ENCODE measurements at regions not wholly inside any gene's neighbourhood (a gene's known extent, or its start where the extent isn't known, plus 50 kb on each side); places are given as distances from the start of the nearest gene placed in this dataset.

- H4K20me1 ChIP-seq (ENCODE audit: insufficient read depth, low read length): no peaks in the 10 kb centered on the region
- H3K9me2 ChIP-seq (ENCODE audit: low read depth, low read length): no peaks in the 10 kb centered on the region
- H3K4me3 ChIP-seq (ENCODE audit: low read depth, low read length, poor library complexity, severe bottlenecking): no peak overlapping the region
- H3K4me2 ChIP-seq (ENCODE audit: low read length): no peak overlapping the region
- H3K27ac ChIP-seq (ENCODE audit: low read depth, low read length, poor library complexity, severe bottlenecking): no peak overlapping the region
- TF ChIP-seq EZH2 (IDR thresholded peaks at IDR 0.05; ENCODE audit: borderline replicate concordance, low read length): no peak
- no peak for TF ChIP-seq CTCF (IDR thresholded peaks at IDR 0.05; ENCODE audit: low read length)
- H3K36me3 ChIP-seq (ENCODE audit: insufficient read depth, low read length): no peaks in the 10 kb centered on the region
- no peaks in the 10 kb centered on the region for H3K27me3 ChIP-seq (ENCODE audit: insufficient read depth, low read length)
- H3K4me1 ChIP-seq (ENCODE audit: insufficient read depth, low read length, severe bottlenecking): no peaks in the 10 kb centered on the region
- no peak overlapping the region for H3K9ac ChIP-seq (ENCODE audit: low read length)
- H2AFZ ChIP-seq (ENCODE audit: low read length): no peak overlapping the region
- H3K9me3 ChIP-seq (ENCODE audit: low read length): no peaks in the 10 kb centered on the region
- H3F3A ChIP-seq (ENCODE audit: insufficient read depth, low read length): no peaks in the 10 kb centered on the region
- no peaks in the 10 kb centered on the region for H3K79me2 ChIP-seq (ENCODE audit: insufficient read depth, low read length)
Observed at GRCh38 chrY:14222014-14222413, 166.0 kb downstream of the VCY1B start.

GRCh38 chrY:14231703-14232102 lies 175.7 kb downstream of the VCY1B start:
- Histone ChIP-seq H3K4me2 (ENCODE audit: low read length) (no peak overlapping the region), H2AFZ (ENCODE audit: low read length) (no peak overlapping the region), H3K4me1 (ENCODE audit: insufficient read depth, low read length, severe bottlenecking) (no peaks in the 10 kb centered on the region), H3K27me3 (ENCODE audit: insufficient read depth, low read length) (no peaks in the 10 kb centered on the region), H3K9me2 (ENCODE audit: low read depth, low read length) (no peaks in the 10 kb centered on the region), H3K27ac (ENCODE audit: low read depth, low read length, poor library complexity, severe bottlenecking) (no peak overlapping the region), H3F3A (ENCODE audit: insufficient read depth, low read length) (no peaks in the 10 kb centered on the region), H3K4me3 (ENCODE audit: low read depth, low read length, poor library complexity, severe bottlenecking) (no peak overlapping the region), H3K9ac (ENCODE audit: low read length) (no peak overlapping the region), H3K79me2 (ENCODE audit: insufficient read depth, low read length) (no peaks in the 10 kb centered on the region), H3K9me3 (ENCODE audit: low read length) (no peaks in the 10 kb centered on the region), H3K36me3 (ENCODE audit: insufficient read depth, low read length) (no peaks in the 10 kb centered on the region), H4K20me1 (ENCODE audit: insufficient read depth, low read length) (no peaks in the 10 kb centered on the region)
- no peak for TF ChIP-seq CTCF (IDR thresholded peaks at IDR 0.05; ENCODE audit: low read length)
- TF ChIP-seq EZH2 (IDR thresholded peaks at IDR 0.05; ENCODE audit: borderline replicate concordance, low read length): no peak

- no peak overlapping the region for H3K4me2 ChIP-seq (ENCODE audit: low read length)
- no peaks in the 10 kb centered on the region for H3K4me1 ChIP-seq (ENCODE audit: insufficient read depth, low read length, severe bottlenecking)
- no peaks in the 10 kb centered on the region for H4K20me1 ChIP-seq (ENCODE audit: insufficient read depth, low read length)
- H3K27me3 ChIP-seq (ENCODE audit: insufficient read depth, low read length): no peaks in the 10 kb centered on the region
- no peaks in the 10 kb centered on the region for H3K36me3 ChIP-seq (ENCODE audit: insufficient read depth, low read length)
- H3K9me3 ChIP-seq (ENCODE audit: low read length): no peaks in the 10 kb centered on the region
- TF ChIP-seq EZH2 (IDR thresholded peaks at IDR 0.05; ENCODE audit: borderline replicate concordance, low read length) (no peak), CTCF (IDR thresholded peaks at IDR 0.05; ENCODE audit: low read length) (no peak)
- no peak overlapping the region for H3K27ac ChIP-seq (ENCODE audit: low read depth, low read length, poor library complexity, severe bottlenecking)
- H3K9me2 ChIP-seq (ENCODE audit: low read depth, low read length): no peaks in the 10 kb centered on the region
- H3K9ac ChIP-seq (ENCODE audit: low read length): no peak overlapping the region
- no peaks in the 10 kb centered on the region for H3F3A ChIP-seq (ENCODE audit: insufficient read depth, low read length)
- H3K4me3 ChIP-seq (ENCODE audit: low read depth, low read length, poor library complexity, severe bottlenecking): no peak overlapping the region
- no peak overlapping the region for H2AFZ ChIP-seq (ENCODE audit: low read length)
- no peaks in the 10 kb centered on the region for H3K79me2 ChIP-seq (ENCODE audit: insufficient read depth, low read length)
Observed at GRCh38 chrY:14235070-14235469, 179.0 kb downstream of the VCY1B start.
